Mesothelial cell of epicardium (in vitro differentiated cells): ENCODE measurements at regions not wholly inside any gene's neighbourhood (a gene's known extent, or its start where the extent isn't known, plus 50 kb on each side); places are given as distances from the start of the nearest gene placed in this dataset.

Source experiments
- DNase-seq, 2 experiments: peaks; one replicate each; pipeline ENCODE4 v3.0.0; 2021; ENCODE audit warnings: low spot score in 2 of 2; ENCODE audit not compliant: unreplicated experiment in 2 of 2
- H3K27ac Mint-ChIP-seq: 2 replicates; pipeline ENCODE4 v1.8.0; 2021; ENCODE audit warnings: mixed read lengths
- H3K27me3 Mint-ChIP-seq: 2 replicates; pipeline ENCODE4 v1.8.0; 2021; ENCODE audit warnings: low read depth, mixed read lengths
- H3K36me3 Mint-ChIP-seq: 2 replicates; pipeline ENCODE4 v1.8.0; 2021; ENCODE audit warnings: mixed read lengths
- H3K4me1 Mint-ChIP-seq: 2 replicates; pipeline ENCODE4 v1.8.0; 2021; ENCODE audit warnings: mixed read lengths
- H3K4me3 Mint-ChIP-seq: 2 replicates; pipeline ENCODE4 v1.8.0; 2021; ENCODE audit warnings: mild to moderate bottlenecking, moderate library complexity, mixed read lengths
- H3K9me3 Mint-ChIP-seq: 2 replicates; pipeline ENCODE4 v1.8.0; 2021; ENCODE audit warnings: mixed read lengths
- CTCF ChIP-seq: fragments of 200-600 bp; sonication (generic); IDR thresholded peaks from one replicate; pipeline ENCODE4 v1.5.0; 2021; ENCODE audit warnings: antibody characterized with exemption; ENCODE audit not compliant: unreplicated experiment

DNA sequence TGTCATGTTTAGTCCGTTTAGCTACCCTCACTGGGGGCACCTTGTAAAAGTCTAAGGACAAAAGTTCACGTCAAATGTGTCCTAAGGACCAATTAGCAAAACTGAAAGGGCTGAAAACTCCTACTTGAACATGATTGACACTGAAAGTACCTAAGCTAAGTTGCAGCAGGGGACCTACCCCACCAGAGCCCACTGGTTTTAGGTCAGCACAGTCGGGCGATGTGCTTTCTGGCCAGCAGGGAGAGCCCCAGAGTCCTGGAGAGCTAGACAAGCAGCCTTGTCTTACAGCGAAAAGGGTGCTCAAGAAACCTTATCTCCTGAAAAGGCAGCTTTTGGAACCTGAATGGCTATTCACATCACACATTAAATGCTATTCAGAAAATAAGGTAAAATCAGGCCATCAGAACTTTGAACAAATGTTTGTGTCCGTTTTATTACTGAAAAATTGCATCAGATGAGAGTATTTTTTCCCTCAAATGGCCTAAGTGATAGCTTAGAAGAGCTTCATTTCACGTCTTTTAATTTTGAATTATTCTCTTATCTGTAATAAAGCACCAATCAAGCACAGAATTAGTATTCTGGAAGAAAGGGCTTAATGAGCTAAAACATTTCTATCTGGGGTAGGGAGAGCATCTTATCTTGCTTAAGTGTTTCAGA lies 52.2 kb upstream of the MKI67 start:
- DNase-seq: no peak

GRCh38 chr10:128180843-128181242 lies 54.6 kb upstream of the MKI67 start:
- no peak for DNase-seq
- H3K27ac Mint-ChIP-seq: no peak overlapping the region
- no peaks in the 10 kb centered on the region for H3K36me3 Mint-ChIP-seq
- no peaks in the 10 kb centered on the region for H3K4me1 Mint-ChIP-seq
- peaks cover 20% of the 10 kb centered on the region for H3K9me3 Mint-ChIP-seq
- no peak for TF ChIP-seq CTCF
- peaks cover 9% of the 10 kb centered on the region for H3K27me3 Mint-ChIP-seq
- H3K4me3 Mint-ChIP-seq: no peak overlapping the region

More for the DNA sequence above, 52.2 kb upstream of the MKI67 start:
- no peak for TF ChIP-seq CTCF
- Mint-ChIP-seq H3K4me1 (no peaks in the 10 kb centered on the region), H3K9me3 (peaks cover 33% of the 10 kb centered on the region), H3K27me3 (peaks cover 5% of the 10 kb centered on the region), H3K4me3 (no peak overlapping the region), H3K27ac (no peak overlapping the region), H3K36me3 (peaks cover 5% of the 10 kb centered on the region)

- Mint-ChIP-seq H3K4me1 (peaks cover 17% of the 10 kb centered on the region), H3K9me3 (peaks cover 13% of the 10 kb centered on the region), H3K36me3 (no peaks in the 10 kb centered on the region), H3K4me3 (no peak overlapping the region), H3K27ac (no peak overlapping the region), H3K27me3 (peaks cover 7% of the 10 kb centered on the region)
- no peak for DNase-seq
- no peak for TF ChIP-seq CTCF
These were observed 59.4 kb upstream of the MKI67 start for GRCh38 chr10:128185627-128186026.

DNA sequence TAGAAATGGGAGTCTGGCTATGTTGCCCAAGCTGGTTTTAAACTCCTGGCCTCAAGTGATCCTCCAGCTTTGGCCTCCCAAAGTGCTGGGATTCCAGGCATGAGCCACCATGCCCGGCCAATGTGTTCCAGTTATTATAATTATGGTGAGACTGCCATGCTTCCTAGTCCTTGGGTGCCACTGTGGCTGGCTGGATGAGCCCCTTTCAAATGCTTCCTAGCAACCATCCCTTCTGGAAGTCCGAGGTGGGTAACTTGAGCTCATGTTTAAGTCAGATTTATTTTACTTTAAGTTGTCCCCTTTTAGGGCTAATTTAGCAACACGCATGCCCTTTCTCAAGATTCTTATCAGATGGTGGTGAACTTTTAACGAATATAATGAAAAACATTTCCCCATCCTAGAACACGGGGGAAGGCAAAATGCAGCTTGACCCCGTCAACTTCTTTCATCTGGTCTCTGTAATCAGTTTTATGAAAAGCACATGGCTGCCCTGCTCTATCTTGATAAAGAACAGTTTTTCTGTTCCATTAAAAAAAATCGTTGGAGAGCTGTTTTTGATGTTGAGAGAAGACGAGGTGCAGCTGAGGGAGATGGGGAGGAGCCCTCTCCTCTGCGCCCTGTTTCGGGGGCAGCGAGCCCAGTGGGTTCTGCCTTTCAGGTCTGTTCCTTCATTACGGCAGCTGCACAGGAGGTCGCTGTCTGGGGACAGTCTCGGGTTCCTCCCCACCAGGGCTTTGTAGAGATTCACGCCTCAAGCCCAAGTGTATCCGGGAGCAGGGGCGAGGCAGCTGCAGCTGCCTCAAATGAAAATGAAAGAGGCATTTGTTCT lies 61.0 kb upstream of the MKI67 start:
- DNase-seq: no peak
- Mint-ChIP-seq H3K27me3 (peaks cover 4% of the 10 kb centered on the region), H3K4me3 (peak overlapping the region; percentile 20), H3K27ac (peak overlapping the region; percentile 82), H3K9me3 (peaks cover 13% of the 10 kb centered on the region), H3K4me1 (peaks cover 17% of the 10 kb centered on the region), H3K36me3 (no peaks in the 10 kb centered on the region)
- no peak for TF ChIP-seq CTCF

DNA sequence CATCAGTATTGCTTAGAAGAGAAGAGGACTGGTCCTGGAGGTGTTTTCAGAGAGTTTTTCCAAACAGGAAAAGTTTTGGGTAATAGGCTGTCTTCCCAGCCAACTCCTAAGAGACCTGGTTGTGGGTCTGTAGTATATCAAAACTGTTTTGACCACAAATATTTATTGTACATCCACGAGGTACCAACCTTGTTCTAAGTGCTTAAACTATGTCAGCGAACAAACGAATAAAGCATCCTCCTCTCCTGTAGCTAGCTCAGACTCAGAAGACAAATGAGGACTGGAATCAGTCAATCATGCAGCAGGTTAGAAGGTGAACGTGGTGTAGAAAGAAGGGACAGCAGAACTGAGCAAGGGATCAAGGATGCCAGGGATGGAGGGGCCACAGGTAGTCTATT lies 61.6 kb upstream of the MKI67 start:
- Mint-ChIP-seq H3K9me3 (peaks cover 9% of the 10 kb centered on the region), H3K27ac (peak overlapping the region; percentile 82), H3K4me3 (no peak overlapping the region), H3K4me1 (peaks cover 17% of the 10 kb centered on the region), H3K27me3 (peaks cover 4% of the 10 kb centered on the region), H3K36me3 (no peaks in the 10 kb centered on the region)
- no peak for DNase-seq
- no peak for TF ChIP-seq CTCF
